Epithelial cell of proximal tubule (primary cell): ENCODE measurements at regions not wholly inside any gene's neighbourhood (a gene's known extent, or its start where the extent isn't known, plus 50 kb on each side); places are given as distances from the start of the nearest gene placed in this dataset.

ENCODE experiments used
- DNase-seq: peaks from one replicate; pipeline ENCODE4 v3.0.0-alpha.2; 2011; ENCODE audit warnings: low read depth
- H3K4me3 ChIP-seq: 2 replicates; pipeline ENCODE4 v1.5.1; 2011; ENCODE audit warnings: low read depth, mild to moderate bottlenecking, low read length
- CTCF ChIP-seq: conservative IDR thresholded peaks from 2 replicates; pipeline ENCODE4 v1.5.1; 2012; ENCODE audit warnings: low read depth, mild to moderate bottlenecking, low read length

GRCh38 chr5:74282490-74282889 lies 358.0 kb downstream of the ENC1 start:
- TF ChIP-seq CTCF: no peak
- DNase-seq: no peak

DNA sequence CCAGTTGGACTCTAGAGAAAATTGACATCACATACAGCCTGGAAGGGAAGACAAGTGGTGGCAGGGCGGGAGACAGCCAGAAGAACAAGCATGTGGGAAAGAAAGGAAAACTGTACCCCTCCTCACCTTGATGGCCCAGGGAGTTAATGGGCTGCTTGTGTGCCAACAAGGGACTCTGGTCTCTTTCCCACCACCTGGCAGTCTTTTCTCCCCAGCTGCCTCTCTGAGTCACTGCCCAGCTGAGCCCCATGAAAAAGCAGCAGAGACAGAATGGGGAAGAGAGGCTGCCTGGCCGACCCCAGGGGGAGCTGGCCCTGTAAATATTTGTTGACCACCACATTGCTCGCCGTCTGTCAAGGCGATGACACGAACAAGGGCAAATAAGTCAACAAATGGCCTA lies 359.4 kb downstream of the ENC1 start:
- no peak for DNase-seq
- H3K4me3 ChIP-seq: no peak overlapping the region
- TF ChIP-seq CTCF: no peak

More at GRCh38 chr5:74282490-74282889, 358.0 kb downstream of the ENC1 start:
- no peak overlapping the region for H3K4me3 ChIP-seq

DNA sequence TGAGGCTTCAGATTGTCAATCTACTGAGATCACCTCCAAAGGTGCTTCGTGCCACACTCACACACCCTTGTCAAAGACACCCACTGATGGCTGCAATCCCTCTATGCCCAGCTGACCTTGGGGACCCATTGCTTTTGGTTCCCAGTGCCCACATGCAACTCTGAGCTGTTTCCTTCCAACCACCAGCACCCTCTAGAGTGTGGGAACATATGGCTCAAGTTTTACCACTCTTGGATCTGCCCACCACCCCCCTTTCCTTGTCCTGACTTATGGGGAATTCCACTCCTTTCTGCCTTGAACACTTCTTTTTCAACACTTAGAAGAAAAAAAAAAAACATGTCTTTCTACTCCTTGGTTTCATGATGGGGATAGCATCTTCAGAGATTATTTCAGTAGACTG lies 360.2 kb downstream of the ENC1 start:
- H3K4me3 ChIP-seq: no peak overlapping the region
- no peak for TF ChIP-seq CTCF
- no peak for DNase-seq

GRCh38 chr5:74279244-74279643 lies 361.3 kb downstream of the ENC1 start:
- H3K4me3 ChIP-seq: no peak overlapping the region
- no peak for TF ChIP-seq CTCF
- DNase-seq: no peak

DNA sequence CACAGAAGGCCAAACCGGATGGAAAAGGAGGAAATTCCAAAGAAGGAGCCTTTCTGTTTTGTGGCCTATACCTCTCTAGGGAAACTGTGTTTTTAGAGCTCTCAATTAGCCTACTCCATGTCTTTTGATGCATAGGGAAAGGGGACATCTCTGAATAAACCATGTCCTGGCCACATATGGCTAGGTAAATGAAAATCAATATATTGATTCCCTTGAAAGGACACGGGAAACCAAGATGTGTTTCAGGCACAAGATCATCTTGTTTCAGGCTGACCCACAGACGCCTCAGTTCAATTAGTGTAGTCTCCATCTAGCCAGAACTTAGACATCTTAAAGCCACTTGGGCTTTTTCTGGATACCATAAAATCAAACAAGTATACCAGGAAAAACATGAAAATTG lies 363.1 kb downstream of the ENC1 start:
- DNase-seq: no peak
- H3K4me3 ChIP-seq: no peak overlapping the region
- TF ChIP-seq CTCF: no peak

- no peak for DNase-seq
- no peak for TF ChIP-seq CTCF
- H3K4me3 ChIP-seq: no peak overlapping the region
Measured at GRCh38 chr5:74275171-74275992, 365.1 kb downstream of the ENC1 start.

- DNase-seq: no peak
- H3K4me3 ChIP-seq: no peak overlapping the region
- TF ChIP-seq CTCF: no peak
Measured at GRCh38 chr5:74274326-74274725, 366.2 kb downstream of the ENC1 start.
